HG02642 (cell line): ENCODE measurements at regions not wholly inside any gene's neighbourhood (a gene's known extent, or its start where the extent isn't known, plus 50 kb on each side); places are given as distances from the start of the nearest gene placed in this dataset.

Experiments
- ATAC-seq: cut with Tn5 transposase; IDR thresholded peaks from one replicate; pipeline ENCODE4 v1.9.1; 2021; ENCODE audit warnings: mild to moderate bottlenecking; ENCODE audit not compliant: unreplicated experiment, poor library complexity

- ATAC-seq = no peak
Observed at GRCh38 chr5:166936351-166936750, 1355.1 kb upstream of the WWC1 start.

DNA sequence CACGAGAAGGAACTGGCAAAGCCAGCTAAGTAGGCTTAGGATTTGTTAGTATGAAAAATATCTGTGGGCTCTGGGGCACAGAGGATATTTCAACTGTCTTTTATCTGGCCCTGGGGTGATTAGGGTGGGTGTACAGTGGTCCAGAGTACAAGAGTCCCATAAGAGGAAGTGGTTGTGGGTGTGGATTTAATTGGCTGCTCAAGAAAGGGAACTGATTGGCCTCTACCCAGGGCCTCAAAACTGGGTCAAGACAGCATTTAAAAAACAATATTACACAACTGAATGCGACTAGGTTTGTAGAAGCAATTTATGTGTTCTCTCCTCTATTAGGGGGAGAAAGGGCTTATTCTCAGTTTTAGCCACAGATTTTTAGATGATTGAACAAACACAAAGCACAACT, 1353.4 kb upstream of the WWC1 start:
- ATAC-seq = no peak

DNA sequence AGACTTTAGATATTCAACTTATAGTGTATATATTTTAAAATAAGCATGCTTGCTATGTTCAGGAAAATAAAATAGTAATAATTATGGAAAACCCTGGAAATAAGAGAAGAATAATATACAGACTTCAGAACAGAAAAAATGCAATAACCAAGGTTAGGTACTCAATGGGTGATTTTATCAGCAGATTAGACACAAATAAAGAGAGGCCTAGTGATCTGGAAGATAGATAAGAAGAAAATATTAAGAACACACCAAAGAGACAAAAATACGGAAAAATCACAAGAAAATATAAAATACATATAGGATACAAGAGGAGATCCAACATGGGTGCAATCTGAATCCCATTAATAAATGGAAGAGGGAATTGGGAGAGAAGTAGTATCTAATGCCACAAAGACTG, 1348.5 kb upstream of the WWC1 start:
- no peak for ATAC-seq

DNA sequence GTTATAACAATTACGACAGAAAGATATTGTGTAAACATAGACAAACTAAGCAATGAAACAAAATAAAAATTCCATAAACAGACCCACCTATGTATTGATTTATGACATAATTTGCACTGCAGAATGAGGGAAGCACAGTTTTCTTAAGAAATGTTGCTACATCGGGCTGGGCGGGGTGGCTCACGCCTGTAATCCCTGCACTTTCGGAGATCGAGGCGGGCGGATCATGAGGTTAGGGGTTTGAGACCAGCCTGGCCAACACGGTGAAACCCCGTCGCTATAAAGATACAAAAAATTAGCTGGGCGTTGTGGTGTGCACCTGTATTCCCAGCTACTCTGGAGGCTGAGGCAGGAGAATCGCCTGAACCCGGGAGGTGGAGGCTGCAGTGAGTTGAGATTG, 1344.4 kb upstream of the WWC1 start:
- ATAC-seq = no peak

DNA sequence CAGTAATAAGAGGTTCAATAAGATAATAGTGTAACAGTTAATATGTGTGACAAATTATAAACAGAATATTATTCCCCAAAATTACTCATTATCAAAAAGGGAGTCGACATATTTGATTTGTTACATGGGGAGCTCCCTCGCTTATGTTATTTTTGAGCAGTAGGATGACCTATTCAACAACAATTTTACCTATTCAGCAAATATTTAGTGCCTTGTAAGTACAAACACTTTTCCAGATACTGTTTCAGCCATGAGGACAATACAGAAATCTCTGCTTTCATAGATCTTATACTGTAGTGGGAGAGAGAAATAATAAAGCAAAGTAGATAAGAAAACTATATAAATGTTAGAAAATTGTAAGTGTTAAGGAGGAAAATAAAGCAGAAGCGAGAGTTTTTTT, 1342.8 kb upstream of the WWC1 start:
- ATAC-seq = no peak

DNA sequence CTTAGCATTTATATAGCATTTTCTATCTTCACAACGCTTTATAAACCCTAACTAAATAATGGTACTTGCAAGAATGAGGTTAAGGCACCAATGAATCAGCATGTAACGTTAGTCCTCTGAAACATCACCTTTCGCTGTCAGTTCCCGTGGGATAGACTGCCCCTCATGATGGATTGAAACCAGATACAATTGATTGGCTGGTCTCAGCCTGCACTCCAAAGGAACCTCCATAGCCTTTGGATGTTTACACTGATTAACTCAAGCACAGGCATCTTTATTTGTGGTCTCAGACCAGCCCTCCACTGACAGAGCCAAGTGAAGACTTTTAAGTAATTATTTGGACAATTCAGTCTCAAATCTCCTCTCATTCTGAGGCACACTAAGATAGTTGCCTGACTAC, 1339.4 kb upstream of the WWC1 start:
- no peak for ATAC-seq

- ATAC-seq = no peak
Observed at GRCh38 chr5:166957782-166958181, 1333.7 kb upstream of the WWC1 start.

GRCh38 chr5:166959766-166960165, 1331.7 kb upstream of the WWC1 start:
- ATAC-seq = no peak

DNA sequence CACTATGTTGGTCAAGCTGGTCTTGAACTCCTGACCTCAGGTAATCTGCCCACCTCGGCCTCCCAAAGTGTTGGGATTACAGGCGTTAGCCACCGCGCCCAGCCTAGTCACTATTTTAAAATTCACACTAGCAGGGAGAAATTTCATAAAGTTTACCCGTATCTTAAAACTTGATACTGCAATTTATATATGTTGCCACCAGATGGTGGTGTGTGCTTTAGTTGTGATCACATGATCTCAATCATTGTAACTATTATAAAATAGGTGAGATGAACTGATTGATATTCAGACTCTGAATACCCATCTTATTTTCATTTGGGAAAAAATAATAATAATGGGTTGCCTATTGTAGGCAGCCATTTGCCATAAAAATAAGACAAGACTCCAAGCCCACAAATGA, 1330.4 kb upstream of the WWC1 start:
- ATAC-seq = no peak

DNA sequence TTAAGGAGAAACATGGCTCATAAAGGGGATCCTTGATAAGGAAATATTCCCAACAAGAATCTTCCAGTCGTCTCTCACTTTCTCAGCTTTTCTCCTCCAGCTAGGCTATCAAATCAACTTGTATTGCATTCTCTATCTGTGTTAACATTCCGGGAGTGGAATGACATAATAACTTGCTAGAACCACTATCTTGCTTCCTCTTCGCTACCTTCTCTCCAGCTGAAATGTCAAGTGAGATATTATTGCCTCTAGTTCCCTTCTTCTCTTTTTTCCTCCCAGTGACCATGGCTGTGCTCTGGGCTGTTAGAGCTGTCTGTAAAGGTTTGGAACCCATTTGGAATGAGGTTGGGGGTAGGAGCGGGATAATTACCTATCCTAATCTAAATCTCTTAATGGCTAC, 1329.5 kb upstream of the WWC1 start:
- no peak for ATAC-seq

DNA sequence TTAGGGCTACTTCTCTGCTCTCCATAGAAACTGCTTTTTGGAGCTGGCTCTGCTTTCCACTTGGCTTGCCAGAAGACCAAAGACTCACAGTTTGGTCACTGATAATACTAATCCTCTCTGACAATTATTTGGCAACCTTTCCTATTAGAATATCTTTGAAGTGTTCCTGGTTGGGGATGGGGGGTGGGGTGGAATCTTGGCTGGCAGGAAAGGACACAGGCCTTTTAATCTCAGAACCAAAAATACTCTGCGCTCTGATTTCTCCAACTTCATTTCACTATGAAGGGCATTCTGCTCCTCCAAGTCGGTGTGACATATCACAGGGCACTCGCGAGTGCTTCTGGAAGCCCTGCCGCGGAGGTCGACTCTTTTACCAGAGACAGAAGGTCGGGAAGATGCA, 1329.0 kb upstream of the WWC1 start:
- ATAC-seq = no peak

DNA sequence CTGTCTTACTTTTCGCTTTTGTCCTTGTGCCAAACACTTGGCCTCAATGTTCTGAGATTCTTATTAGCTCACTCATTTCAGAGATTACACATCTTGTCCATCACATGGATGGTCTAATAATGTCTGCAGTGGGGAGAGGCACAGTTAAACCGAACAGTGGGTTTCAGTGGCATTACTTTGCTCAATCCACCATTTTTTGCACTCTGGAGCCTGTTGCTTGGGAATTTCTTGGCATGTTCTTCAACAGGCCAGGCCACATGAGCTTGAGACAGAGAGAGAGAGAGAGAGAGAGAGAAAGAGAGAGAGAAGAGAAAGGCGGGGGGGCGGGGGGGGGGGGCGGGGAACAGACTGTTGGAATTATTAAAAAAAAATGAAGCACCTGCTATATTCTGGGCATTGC, 1327.8 kb upstream of the WWC1 start:
- no peak for ATAC-seq

DNA sequence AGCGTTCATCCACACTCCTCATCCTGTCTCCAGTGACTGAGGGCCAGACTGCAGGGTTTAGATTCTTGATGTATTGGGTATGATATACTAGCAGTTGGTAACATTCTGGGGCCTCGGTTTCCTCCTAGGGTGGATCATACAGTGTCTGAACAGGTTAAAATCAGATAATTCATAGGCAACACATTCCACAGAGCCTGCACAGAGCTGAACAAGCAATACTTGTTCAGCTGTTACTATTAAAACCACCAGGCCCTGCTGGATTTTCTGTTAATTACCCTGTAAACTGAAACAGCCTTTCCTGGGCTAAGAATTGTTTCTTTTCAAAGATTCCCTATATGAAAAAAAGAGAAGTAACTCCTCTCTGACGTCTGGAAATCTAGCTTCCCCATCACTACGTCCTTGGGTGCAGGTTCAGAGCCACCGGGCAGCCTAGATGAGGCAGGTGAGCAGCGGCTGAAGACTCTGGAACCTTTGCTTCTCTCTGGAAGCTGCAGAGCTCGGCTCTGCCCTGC, 1313.5 kb upstream of the WWC1 start:
- ATAC-seq = no peak

DNA sequence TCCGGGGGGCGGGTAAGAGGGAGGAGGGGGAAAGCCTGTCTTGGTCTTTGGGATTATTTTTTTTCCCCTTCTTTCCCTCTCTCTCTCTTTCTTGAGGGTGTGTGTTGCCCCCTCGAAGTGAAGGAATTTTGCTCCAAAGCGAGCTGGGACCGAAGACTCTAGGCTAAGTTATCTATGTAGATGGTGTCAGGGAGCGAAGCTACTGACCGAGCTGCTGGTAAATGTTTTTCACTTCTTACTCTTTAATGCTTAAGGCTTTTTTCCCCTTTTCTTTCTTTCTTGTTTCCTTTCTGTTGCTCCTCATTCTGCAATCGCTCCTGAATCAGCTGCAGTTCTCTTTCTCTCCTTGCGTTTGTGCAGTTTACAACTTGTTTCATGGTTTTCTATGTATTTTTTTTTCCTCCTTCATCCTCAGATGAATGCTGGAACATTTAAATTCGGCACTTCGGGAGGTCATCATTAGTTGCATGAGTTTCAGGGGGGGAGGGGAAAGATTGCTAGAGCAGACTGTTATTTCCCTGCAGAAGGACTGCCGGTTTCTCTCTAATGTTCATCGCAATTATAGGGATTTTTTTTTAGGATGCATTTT, 1312.0 kb upstream of the WWC1 start:
- no peak for ATAC-seq

GRCh38 chr5:166980666-166981065, 1310.8 kb upstream of the WWC1 start:
- no peak for ATAC-seq

- no peak for ATAC-seq
Observed at GRCh38 chr5:166982226-166982625, 1309.2 kb upstream of the WWC1 start.

- no peak for ATAC-seq
Observed at GRCh38 chr5:166991601-166992000, 1299.8 kb upstream of the WWC1 start.

GRCh38 chr5:166992108-166992507, 1299.3 kb upstream of the WWC1 start:
- no peak for ATAC-seq

DNA sequence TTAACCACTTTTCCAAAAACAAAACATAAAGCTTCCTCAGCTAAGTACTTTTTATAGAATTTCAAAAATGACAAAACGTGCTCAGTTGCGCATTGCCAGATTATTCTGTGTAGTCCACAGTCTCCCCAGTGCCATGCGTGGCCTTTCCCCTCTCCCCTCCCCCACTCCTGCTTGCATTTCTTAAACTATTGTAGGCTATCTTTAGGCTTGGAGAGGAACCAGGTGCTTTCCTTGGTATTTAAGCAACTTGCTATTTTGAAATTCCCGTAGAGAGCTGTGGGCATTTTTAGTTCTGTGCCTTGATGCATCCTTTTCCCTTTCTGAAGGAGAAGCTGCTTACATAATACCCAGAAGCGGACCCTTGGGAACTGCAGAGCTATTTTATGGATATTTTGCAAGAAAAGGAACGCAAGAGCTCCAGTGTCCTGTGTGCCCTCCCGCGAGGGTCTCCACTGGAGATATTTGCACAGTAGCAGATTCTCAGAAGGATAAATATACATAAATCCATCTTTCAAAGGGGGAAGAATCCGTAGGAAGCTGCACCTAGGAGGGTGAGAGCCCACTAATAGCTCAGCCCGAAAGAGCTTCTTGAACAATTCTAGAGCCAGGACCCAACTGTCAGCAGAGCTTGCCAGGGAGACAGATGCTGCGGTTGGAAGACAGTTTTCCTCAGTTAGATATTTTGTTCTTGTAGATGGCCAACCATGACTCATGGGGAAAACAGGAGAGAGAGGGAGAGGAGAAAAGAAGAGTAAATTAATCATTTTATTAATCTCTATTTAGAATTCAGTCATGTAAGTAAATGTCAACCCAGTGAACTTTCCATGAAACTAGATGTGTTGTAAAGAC, 1298.3 kb upstream of the WWC1 start:
- ATAC-seq = no peak

DNA sequence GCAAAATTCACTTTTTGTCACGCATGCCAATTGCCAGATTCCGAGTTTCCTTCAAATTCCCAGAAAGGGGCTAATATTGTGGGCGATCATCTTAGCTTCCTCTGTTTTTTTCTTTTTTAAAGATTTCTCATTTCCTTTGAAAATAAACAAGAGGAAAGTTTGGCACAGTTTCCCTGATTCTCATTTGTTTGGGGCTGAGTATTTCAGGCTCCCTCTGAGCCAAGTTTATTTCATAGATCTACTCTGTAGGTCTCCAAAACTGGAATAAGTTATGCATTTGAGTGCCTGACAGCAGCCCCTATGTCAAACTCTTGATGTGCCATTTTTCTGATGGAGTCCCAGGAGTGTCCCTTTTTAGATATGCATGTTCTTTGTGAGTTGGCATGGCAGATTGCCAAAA, 1297.2 kb upstream of the WWC1 start:
- no peak for ATAC-seq

DNA sequence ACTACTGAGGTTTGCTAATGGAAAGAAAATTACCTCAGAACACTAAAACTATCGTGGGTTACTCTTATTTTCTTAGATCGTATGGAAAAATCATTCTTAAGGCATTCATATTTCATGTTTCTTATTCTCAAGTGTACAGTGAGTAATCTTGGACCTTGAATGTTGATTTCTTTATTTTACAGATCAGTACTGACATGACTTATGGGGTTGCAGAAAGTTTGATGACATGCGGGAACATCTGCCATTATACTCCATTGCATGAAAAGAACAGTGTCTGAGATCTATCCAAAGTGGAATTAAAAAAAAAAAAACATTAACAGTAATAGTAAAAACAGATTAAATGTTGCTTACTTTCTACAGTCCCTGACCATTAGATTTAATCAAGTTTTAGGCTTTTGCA, 1290.2 kb upstream of the WWC1 start:
- ATAC-seq = no peak

DNA sequence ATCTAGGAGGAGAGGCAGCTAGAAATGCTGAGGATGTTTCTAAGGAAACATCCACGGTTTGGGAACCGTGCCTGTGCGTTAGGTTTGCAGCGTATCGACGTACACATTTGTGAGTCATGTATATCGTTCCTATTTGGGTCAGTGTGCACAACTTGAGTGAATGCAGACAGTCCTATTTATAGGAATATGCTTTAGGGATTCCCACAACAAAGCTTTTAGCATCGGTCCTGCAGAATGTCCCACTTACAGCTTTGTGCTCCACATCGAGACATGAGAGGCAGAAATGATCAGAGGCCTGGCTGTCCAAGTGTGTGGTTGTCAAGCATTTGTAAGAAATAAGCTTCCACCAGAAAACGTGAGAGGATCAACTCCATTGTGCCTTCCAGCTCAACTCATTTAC, 1282.7 kb upstream of the WWC1 start:
- ATAC-seq = no peak
